NCI-H345 (cell line): ENCODE measurements at regions not wholly inside any gene's neighbourhood (a gene's known extent, or its start where the extent isn't known, plus 50 kb on each side); places are given as distances from the start of the nearest gene placed in this dataset.
"Not testable (repeated sequence)": the region's sequence is repeated elsewhere in the genome, so short reads cannot be mapped to it uniquely, and the experiment has no call there.

Experiments used
- DNase-seq: peaks from one replicate; lab custom pipeline; 2025; lab: John Stamatoyannopoulos, UW

GRCh38 chr1:234823191-234824176 is 213.5 kb upstream of the IRF2BP2 start:
- DNase-seq, result no peak

- DNase-seq, result no peak
Observed at GRCh38 chr1:234821840-234822239, 211.9 kb upstream of the IRF2BP2 start.

- no peak for DNase-seq
Observed at GRCh38 chr1:234820597-234820996, 210.6 kb upstream of the IRF2BP2 start.

GRCh38 chr1:234819845-234820244 is 209.9 kb upstream of the IRF2BP2 start:
- not testable (repeated sequence) for DNase-seq

- DNase-seq, result not testable (repeated sequence)
Observed at GRCh38 chr1:234818040-234818387, 208.0 kb upstream of the IRF2BP2 start.

- not testable (repeated sequence) for DNase-seq
Observed at GRCh38 chr1:234817313-234818039, 207.5 kb upstream of the IRF2BP2 start.

- not testable (repeated sequence) for DNase-seq
Observed at GRCh38 chr1:234816864-234817263, 206.9 kb upstream of the IRF2BP2 start.

GRCh38 chr1:234816186-234816851 is 206.3 kb upstream of the IRF2BP2 start:
- not testable (repeated sequence) for DNase-seq

GRCh38 chr1:234815295-234815815 is 205.4 kb upstream of the IRF2BP2 start:
- DNase-seq, result not testable (repeated sequence)

- not testable (repeated sequence) for DNase-seq
Observed at GRCh38 chr1:234814235-234814634, 204.3 kb upstream of the IRF2BP2 start.

GRCh38 chr1:234811824-234812223 is 201.8 kb upstream of the IRF2BP2 start:
- not testable (repeated sequence) for DNase-seq

- not testable (repeated sequence) for DNase-seq
Observed at GRCh38 chr1:234810726-234811125, 200.7 kb upstream of the IRF2BP2 start.

- not testable (repeated sequence) for DNase-seq
Observed at GRCh38 chr1:234809854-234810245, 199.9 kb upstream of the IRF2BP2 start.

- DNase-seq, result not testable (repeated sequence)
Observed at GRCh38 chr1:234808943-234809853, 199.2 kb upstream of the IRF2BP2 start.

GRCh38 chr1:234808459-234808858 is 198.5 kb upstream of the IRF2BP2 start:
- DNase-seq, result not testable (repeated sequence)

- not testable (repeated sequence) for DNase-seq
Observed at GRCh38 chr1:234807705-234808104, 197.7 kb upstream of the IRF2BP2 start.

GRCh38 chr1:234802586-234802985 is 192.6 kb upstream of the IRF2BP2 start:
- DNase-seq, result not testable (repeated sequence)

- not testable (repeated sequence) for DNase-seq
Observed at GRCh38 chr1:234801636-234802035, 191.7 kb upstream of the IRF2BP2 start.

- not testable (repeated sequence) for DNase-seq
Observed at GRCh38 chr1:234801147-234801546, 191.2 kb upstream of the IRF2BP2 start.

- not testable (repeated sequence) for DNase-seq
Observed at GRCh38 chr1:234800563-234800962, 190.6 kb upstream of the IRF2BP2 start.
